ENCODE measurements at regions not wholly inside any gene's neighbourhood (a gene's known extent, or its start where the extent isn't known, plus 50 kb on each side); places are given as distances from the start of the nearest gene placed in this dataset.

DNA sequence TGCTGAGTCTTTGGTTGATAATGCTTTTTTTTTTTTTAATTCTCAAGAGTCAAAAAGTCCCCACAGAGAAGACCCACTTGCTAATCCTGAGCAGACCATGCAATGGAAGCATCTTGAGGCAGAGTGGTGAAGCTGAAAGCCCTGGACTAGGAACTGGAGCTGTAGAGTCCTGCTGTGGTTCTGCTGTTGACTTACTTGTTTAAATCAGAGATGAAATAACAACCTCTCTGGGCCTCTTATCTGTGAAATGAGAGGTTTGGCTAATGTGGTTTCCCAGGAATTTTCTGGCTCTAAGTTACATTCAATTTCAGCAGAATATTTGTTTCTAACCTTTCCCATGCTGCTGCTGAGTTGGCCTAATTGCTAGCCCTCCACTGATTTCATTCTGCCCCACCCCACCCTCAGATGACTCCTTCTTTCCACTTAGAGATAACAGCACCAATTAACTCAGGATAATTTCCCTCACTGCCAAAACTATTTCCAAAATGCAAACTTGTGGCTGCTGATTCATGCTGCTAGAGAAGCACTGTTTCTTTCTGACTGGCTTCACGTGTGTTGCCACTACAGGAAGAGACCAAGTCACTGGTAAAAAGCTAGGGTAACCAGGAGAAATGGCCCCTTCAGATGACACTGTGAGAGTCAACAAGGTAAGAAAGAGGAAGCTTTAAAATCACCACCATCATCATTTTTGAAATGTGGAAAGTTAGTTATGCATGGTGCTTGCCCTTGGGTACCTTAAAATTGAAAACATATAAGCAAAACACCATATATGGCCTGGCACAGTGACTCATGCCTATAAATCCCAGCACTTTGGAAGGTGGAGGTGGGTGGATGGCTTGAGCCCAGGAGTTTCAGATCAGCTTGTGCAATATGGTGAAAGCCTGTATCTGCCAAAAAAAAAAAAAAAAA is 326.4 kb downstream of the DCHS2 start:
- DNase-seq (ENCODE audit: low spot score) = no peak
- H3K27ac ChIP-seq (ENCODE audit: low read depth, low read length, poor library complexity, severe bottlenecking) = no peak overlapping the region
- CTCF ChIA-PET = no interaction called here
- no peaks in the 10 kb centered on the region for H3K27me3 ChIP-seq (replicated peaks; ENCODE audit: insufficient read depth, low read depth, low read length, poor library complexity)
- H3K4me3 ChIP-seq (ENCODE audit: low read depth, low read length, poor library complexity, severe bottlenecking) = no peak overlapping the region
- TF ChIP-seq, protein P1, sequence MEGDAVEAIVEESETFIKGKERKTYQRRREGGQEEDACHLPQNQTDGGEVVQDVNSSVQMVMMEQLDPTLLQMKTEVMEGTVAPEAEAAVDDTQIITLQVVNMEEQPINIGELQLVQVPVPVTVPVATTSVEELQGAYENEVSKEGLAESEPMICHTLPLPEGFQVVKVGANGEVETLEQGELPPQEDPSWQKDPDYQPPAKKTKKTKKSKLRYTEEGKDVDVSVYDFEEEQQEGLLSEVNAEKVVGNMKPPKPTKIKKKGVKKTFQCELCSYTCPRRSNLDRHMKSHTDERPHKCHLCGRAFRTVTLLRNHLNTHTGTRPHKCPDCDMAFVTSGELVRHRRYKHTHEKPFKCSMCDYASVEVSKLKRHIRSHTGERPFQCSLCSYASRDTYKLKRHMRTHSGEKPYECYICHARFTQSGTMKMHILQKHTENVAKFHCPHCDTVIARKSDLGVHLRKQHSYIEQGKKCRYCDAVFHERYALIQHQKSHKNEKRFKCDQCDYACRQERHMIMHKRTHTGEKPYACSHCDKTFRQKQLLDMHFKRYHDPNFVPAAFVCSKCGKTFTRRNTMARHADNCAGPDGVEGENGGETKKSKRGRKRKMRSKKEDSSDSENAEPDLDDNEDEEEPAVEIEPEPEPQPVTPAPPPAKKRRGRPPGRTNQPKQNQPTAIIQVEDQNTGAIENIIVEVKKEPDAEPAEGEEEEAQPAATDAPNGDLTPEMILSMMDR (conservative IDR thresholded peaks at IDR 0.05; ENCODE audit: low read depth, low read length) = no peak
- no peak for TF ChIP-seq EZH2 (IDR thresholded peaks at IDR 0.05; ENCODE audit: borderline replicate concordance, low read depth, low read length, poor library complexity, severe bottlenecking)
- intact Hi-C loops (cut with micrococcal nuclease; ENCODE audit: unreplicated experiment) = no loop called here
- BruUV-seq (replicated peaks) = no TSS peak
- POLR2A ChIA-PET (ENCODE audit: low non-redundant PET) = no interaction called here
- no peaks in the 10 kb centered on the region for H3K36me3 ChIP-seq (ENCODE audit: insufficient read depth, low read length, poor library complexity, severe bottlenecking)
- no peaks in the 10 kb centered on the region for H3K9me3 ChIP-seq (ENCODE audit: low read depth, low read length, poor library complexity, severe bottlenecking)
- H3K4me1 ChIP-seq (ENCODE audit: insufficient read depth, low read length, poor library complexity, severe bottlenecking) = no peaks in the 10 kb centered on the region

DNA sequence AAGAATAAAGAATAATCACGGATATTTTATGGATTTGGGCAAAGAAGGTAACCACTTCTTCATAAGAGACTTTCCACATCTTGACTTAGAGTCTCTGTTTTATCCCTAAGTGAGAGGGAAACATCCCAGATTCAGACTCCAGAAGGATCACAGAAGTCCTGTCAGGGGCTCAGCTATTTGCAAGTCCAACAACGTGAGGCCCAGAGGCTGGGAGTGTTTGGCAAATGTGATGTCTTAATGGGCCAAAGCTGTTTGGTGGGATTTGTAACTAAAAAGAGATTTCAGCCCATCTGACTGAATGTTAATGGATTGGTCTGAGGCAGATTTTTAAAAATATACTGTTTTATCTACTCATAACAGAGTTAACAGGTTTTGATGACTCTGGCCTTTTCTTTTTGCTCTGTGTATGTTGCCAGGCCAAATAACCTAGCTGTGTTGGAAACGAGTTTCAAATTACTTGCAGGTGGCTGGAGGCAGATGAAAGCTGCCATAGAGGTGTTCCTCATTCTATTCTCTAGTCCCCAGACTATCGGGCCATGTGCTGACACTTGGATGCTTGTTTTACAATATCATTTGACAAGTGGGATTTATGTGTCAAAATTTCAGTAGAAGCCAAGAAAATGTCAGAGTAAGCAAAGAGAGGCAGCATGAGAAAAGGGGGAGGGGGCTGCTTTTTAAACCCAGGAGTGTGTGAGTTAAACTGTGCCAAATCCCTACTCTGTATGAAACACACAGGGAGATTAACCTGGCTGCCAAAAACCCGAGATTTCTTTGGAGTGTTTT is 330.9 kb downstream of the DCHS2 start:
- no TSS peak for BruUV-seq (replicated peaks)
- DNase-seq (ENCODE audit: low spot score) = no peak
- no peak overlapping the region for H3K27ac ChIP-seq (ENCODE audit: low read depth, low read length, poor library complexity, severe bottlenecking)
- ChIA-PET POLR2A (ENCODE audit: low non-redundant PET) (no interaction called here), CTCF (no interaction called here)
- intact Hi-C loops (cut with micrococcal nuclease; ENCODE audit: unreplicated experiment) = no loop called here
- H3K27me3 ChIP-seq (replicated peaks; ENCODE audit: insufficient read depth, low read depth, low read length, poor library complexity) = peaks cover 4% of the 10 kb centered on the region
- H3K36me3 ChIP-seq (ENCODE audit: insufficient read depth, low read length, poor library complexity, severe bottlenecking) = no peaks in the 10 kb centered on the region
- H3K4me1 ChIP-seq (ENCODE audit: insufficient read depth, low read length, poor library complexity, severe bottlenecking) = no peaks in the 10 kb centered on the region
- no peaks in the 10 kb centered on the region for H3K9me3 ChIP-seq (ENCODE audit: low read depth, low read length, poor library complexity, severe bottlenecking)
- H3K4me3 ChIP-seq (ENCODE audit: low read depth, low read length, poor library complexity, severe bottlenecking) = no peak overlapping the region
- TF ChIP-seq EZH2 (IDR thresholded peaks at IDR 0.05; ENCODE audit: borderline replicate concordance, low read depth, low read length, poor library complexity, severe bottlenecking) = no peak
- TF ChIP-seq, protein P1 (conservative IDR thresholded peaks at IDR 0.05; ENCODE audit: low read depth, low read length) = no peak

DNA sequence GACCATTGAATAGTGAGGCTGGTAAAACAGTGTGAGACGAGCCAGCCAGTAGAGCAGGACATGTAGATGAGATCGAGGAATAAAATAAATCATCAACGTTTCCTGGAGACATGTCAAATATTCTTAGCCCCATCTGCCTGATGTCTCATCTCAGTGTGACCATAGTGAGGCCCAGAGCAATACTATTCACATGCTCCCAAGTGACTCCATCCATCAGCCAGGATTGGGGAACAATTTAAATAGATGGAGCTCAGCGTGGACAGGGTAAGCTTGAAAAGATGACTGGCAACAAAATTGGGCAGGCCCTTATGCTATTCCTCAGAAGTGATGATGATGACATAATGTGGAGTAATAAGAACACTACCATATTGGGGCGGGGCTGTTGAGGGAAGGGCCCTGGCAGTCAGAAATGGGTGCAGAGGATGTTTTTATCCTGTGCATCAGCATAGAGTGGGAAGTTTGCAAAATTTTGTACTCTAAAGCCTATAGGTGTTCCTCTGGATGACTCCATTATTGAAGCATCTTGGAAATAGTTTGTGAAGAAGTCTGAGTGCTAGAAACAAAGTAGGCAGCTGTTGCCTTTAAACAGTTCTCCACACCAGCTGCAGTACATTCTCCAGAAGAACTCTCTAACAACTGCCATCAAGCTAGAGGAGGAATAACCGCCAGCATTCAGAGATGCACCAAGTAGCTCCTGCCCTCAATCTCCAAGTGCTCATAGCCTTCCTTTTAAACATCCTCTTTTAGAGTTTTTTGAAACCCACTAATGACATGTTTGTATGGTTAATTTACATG is 333.0 kb downstream of the DCHS2 start:
- Histone ChIP-seq H3K4me3 (ENCODE audit: low read depth, low read length, poor library complexity, severe bottlenecking) (no peak overlapping the region), H3K27ac (ENCODE audit: low read depth, low read length, poor library complexity, severe bottlenecking) (no peak overlapping the region), H3K9me3 (ENCODE audit: low read depth, low read length, poor library complexity, severe bottlenecking) (no peaks in the 10 kb centered on the region), H3K36me3 (ENCODE audit: insufficient read depth, low read length, poor library complexity, severe bottlenecking) (no peaks in the 10 kb centered on the region), H3K27me3 (replicated peaks; ENCODE audit: insufficient read depth, low read depth, low read length, poor library complexity) (peaks cover 4% of the 10 kb centered on the region), H3K4me1 (ENCODE audit: insufficient read depth, low read length, poor library complexity, severe bottlenecking) (no peaks in the 10 kb centered on the region)
- ChIA-PET CTCF (no interaction called here), POLR2A (ENCODE audit: low non-redundant PET) (no interaction called here)
- no TSS peak for BruUV-seq (replicated peaks)
- DNase-seq (ENCODE audit: low spot score) = no peak
- TF ChIP-seq, protein P1 (conservative IDR thresholded peaks at IDR 0.05; ENCODE audit: low read depth, low read length) = no peak
- no peak for TF ChIP-seq EZH2 (IDR thresholded peaks at IDR 0.05; ENCODE audit: borderline replicate concordance, low read depth, low read length, poor library complexity, severe bottlenecking)
- intact Hi-C loops (cut with micrococcal nuclease; ENCODE audit: unreplicated experiment) = no loop called here
